Skeletal muscle satellite cell (primary cell): ENCODE measurements at regions not wholly inside any gene's neighbourhood (a gene's known extent, or its start where the extent isn't known, plus 50 kb on each side); places are given as distances from the start of the nearest gene placed in this dataset.

Experiments used
- H3K27me3 ChIP-seq: 2 replicates; pipeline ENCODE4 v1.7.0; 2013; ENCODE audit warnings: low read length; ENCODE audit not compliant: control insufficient read depth, insufficient read depth
- H3K36me3 ChIP-seq: 2 replicates; pipeline ENCODE4 v1.7.0; 2013; ENCODE audit warnings: mild to moderate bottlenecking, control low read depth, low read length; ENCODE audit not compliant: insufficient read depth
- H3K4me1 ChIP-seq: 2 replicates; pipeline ENCODE4 v1.7.0; 2013; ENCODE audit warnings: low read length; ENCODE audit not compliant: control insufficient read depth, insufficient read depth
- H3K4me2 ChIP-seq: 2 replicates; pipeline ENCODE4 v1.7.0; 2013; ENCODE audit warnings: mild to moderate bottlenecking, low read length
- H3K4me3 ChIP-seq: 2 replicates; pipeline ENCODE4 v1.7.0; 2013; ENCODE audit warnings: low read length
- H3K9ac ChIP-seq: 2 replicates; pipeline ENCODE4 v1.7.0; 2013; ENCODE audit warnings: mild to moderate bottlenecking, low read depth, low read length, moderate library complexity
- H3K9me3 ChIP-seq: replicated peaks from 2 replicates; pipeline ENCODE4 v1.7.0; 2013; ENCODE audit warnings: mild to moderate bottlenecking, control low read depth, low read length

GRCh38 chr2:51194656-51195055, 162.7 kb upstream of the NRXN1 start:
- H3K4me2 ChIP-seq: no peak overlapping the region
- no peak overlapping the region for H3K9ac ChIP-seq
- no peaks in the 10 kb centered on the region for H3K36me3 ChIP-seq
- no peaks in the 10 kb centered on the region for H3K9me3 ChIP-seq
- no peaks in the 10 kb centered on the region for H3K4me1 ChIP-seq
- H3K4me3 ChIP-seq: no peak overlapping the region
- H3K27me3 ChIP-seq: no peaks in the 10 kb centered on the region

- no peak overlapping the region for H3K4me3 ChIP-seq
- peaks cover 4% of the 10 kb centered on the region for H3K9me3 ChIP-seq
- no peaks in the 10 kb centered on the region for H3K36me3 ChIP-seq
- no peak overlapping the region for H3K4me2 ChIP-seq
- no peak overlapping the region for H3K9ac ChIP-seq
- no peaks in the 10 kb centered on the region for H3K4me1 ChIP-seq
- no peaks in the 10 kb centered on the region for H3K27me3 ChIP-seq
These were observed 138.3 kb upstream of the NRXN1 start for GRCh38 chr2:51170273-51170672.

GRCh38 chr2:51165534-51166260, 133.8 kb upstream of the NRXN1 start:
- Histone ChIP-seq H3K27me3 (no peaks in the 10 kb centered on the region), H3K4me3 (no peak overlapping the region), H3K4me1 (no peaks in the 10 kb centered on the region), H3K36me3 (no peaks in the 10 kb centered on the region), H3K9ac (no peak overlapping the region), H3K4me2 (no peak overlapping the region), H3K9me3 (no peaks in the 10 kb centered on the region)

- H3K4me3 ChIP-seq: no peak overlapping the region
- H3K9me3 ChIP-seq: no peaks in the 10 kb centered on the region
- no peaks in the 10 kb centered on the region for H3K36me3 ChIP-seq
- no peaks in the 10 kb centered on the region for H3K4me1 ChIP-seq
- no peaks in the 10 kb centered on the region for H3K27me3 ChIP-seq
- no peak overlapping the region for H3K4me2 ChIP-seq
- H3K9ac ChIP-seq: no peak overlapping the region
These were observed 126.3 kb upstream of the NRXN1 start for GRCh38 chr2:51158251-51158650.

- Histone ChIP-seq H3K4me1 (no peaks in the 10 kb centered on the region), H3K4me2 (no peak overlapping the region), H3K4me3 (no peak overlapping the region), H3K36me3 (no peaks in the 10 kb centered on the region), H3K27me3 (no peaks in the 10 kb centered on the region), H3K9me3 (no peaks in the 10 kb centered on the region), H3K9ac (no peak overlapping the region)
These were observed 121.3 kb upstream of the NRXN1 start for GRCh38 chr2:51153236-51153635.

- no peak overlapping the region for H3K4me2 ChIP-seq
- H3K4me1 ChIP-seq: no peaks in the 10 kb centered on the region
- no peaks in the 10 kb centered on the region for H3K27me3 ChIP-seq
- no peaks in the 10 kb centered on the region for H3K36me3 ChIP-seq
- H3K4me3 ChIP-seq: no peak overlapping the region
- no peaks in the 10 kb centered on the region for H3K9me3 ChIP-seq
- H3K9ac ChIP-seq: no peak overlapping the region
These were observed 119.7 kb upstream of the NRXN1 start for GRCh38 chr2:51151490-51152140.

- Histone ChIP-seq H3K9ac (no peak overlapping the region), H3K9me3 (no peaks in the 10 kb centered on the region), H3K27me3 (no peaks in the 10 kb centered on the region), H3K36me3 (no peaks in the 10 kb centered on the region), H3K4me1 (no peaks in the 10 kb centered on the region), H3K4me3 (no peak overlapping the region), H3K4me2 (no peak overlapping the region)
These were observed 117.8 kb upstream of the NRXN1 start for GRCh38 chr2:51149725-51150124.

GRCh38 chr2:51145761-51146160, 113.8 kb upstream of the NRXN1 start:
- Histone ChIP-seq H3K36me3 (no peaks in the 10 kb centered on the region), H3K4me2 (no peak overlapping the region), H3K27me3 (no peaks in the 10 kb centered on the region), H3K4me1 (no peaks in the 10 kb centered on the region), H3K9me3 (no peaks in the 10 kb centered on the region), H3K9ac (no peak overlapping the region), H3K4me3 (no peak overlapping the region)

GRCh38 chr2:51120754-51121280, 88.9 kb upstream of the NRXN1 start:
- H3K4me2 ChIP-seq: no peak overlapping the region
- no peaks in the 10 kb centered on the region for H3K4me1 ChIP-seq
- no peak overlapping the region for H3K9ac ChIP-seq
- H3K27me3 ChIP-seq: no peaks in the 10 kb centered on the region
- H3K9me3 ChIP-seq: no peaks in the 10 kb centered on the region
- no peak overlapping the region for H3K4me3 ChIP-seq
- no peaks in the 10 kb centered on the region for H3K36me3 ChIP-seq

- no peak overlapping the region for H3K4me3 ChIP-seq
- no peaks in the 10 kb centered on the region for H3K4me1 ChIP-seq
- H3K9me3 ChIP-seq: no peaks in the 10 kb centered on the region
- no peaks in the 10 kb centered on the region for H3K27me3 ChIP-seq
- H3K9ac ChIP-seq: no peak overlapping the region
- no peak overlapping the region for H3K4me2 ChIP-seq
- no peaks in the 10 kb centered on the region for H3K36me3 ChIP-seq
These were observed 79.6 kb upstream of the NRXN1 start for GRCh38 chr2:51111532-51111931.

- H3K27me3 ChIP-seq: no peaks in the 10 kb centered on the region
- H3K9ac ChIP-seq: no peak overlapping the region
- H3K4me3 ChIP-seq: no peak overlapping the region
- no peak overlapping the region for H3K4me2 ChIP-seq
- H3K36me3 ChIP-seq: no peaks in the 10 kb centered on the region
- H3K4me1 ChIP-seq: no peaks in the 10 kb centered on the region
- no peaks in the 10 kb centered on the region for H3K9me3 ChIP-seq
These were observed 76.9 kb upstream of the NRXN1 start for GRCh38 chr2:51108794-51109193.

- H3K9ac ChIP-seq: no peak overlapping the region
- H3K36me3 ChIP-seq: no peaks in the 10 kb centered on the region
- H3K27me3 ChIP-seq: no peaks in the 10 kb centered on the region
- no peaks in the 10 kb centered on the region for H3K4me1 ChIP-seq
- no peak overlapping the region for H3K4me2 ChIP-seq
- no peaks in the 10 kb centered on the region for H3K9me3 ChIP-seq
- no peak overlapping the region for H3K4me3 ChIP-seq
These were observed 75.9 kb upstream of the NRXN1 start for GRCh38 chr2:51107841-51108240.
